ENCODE measurements at regions not wholly inside any gene's neighbourhood (a gene's known extent, or its start where the extent isn't known, plus 50 kb on each side); places are given as distances from the start of the nearest gene placed in this dataset.

DNA sequence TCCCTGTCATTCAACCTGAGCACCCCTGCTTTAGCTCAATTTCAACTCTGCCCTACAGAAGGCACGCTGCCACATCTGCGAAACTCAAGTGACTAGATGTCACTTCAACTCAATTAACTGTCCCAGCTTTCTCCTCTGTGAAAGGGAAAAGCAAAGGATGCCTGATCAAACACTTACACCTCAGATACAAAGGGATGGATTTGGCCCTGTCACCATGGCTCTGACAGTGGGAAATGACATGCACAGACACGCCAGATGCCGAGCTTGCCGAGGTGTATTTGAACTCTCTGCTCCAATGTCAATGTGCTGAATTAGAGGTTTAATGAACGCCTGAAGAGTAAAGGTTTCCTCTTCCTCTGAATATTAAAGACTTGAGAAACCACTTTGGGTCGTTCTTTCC lies 481.1 kb downstream of the CBLN2 start:
- no peak for DNase-seq

DNA sequence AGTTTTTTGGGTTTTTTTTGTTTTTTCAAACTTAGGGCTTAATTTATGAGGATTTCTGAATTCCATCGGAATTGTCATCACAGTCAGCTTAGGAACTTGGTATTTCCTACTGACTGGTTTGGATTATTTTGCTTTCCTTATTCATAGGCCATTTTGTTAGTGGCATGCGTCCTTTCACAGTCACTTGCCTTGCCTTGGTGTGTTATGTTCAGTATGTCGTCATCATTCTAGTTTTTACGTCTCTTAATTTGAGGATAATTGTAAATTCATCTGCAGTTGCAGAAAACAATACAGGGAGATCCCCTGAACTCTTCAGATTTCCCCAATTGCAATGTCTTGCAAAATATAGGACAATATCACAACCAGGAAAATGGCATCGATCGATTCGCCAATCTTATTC lies 485.3 kb downstream of the CBLN2 start:
- no peak for DNase-seq

DNA sequence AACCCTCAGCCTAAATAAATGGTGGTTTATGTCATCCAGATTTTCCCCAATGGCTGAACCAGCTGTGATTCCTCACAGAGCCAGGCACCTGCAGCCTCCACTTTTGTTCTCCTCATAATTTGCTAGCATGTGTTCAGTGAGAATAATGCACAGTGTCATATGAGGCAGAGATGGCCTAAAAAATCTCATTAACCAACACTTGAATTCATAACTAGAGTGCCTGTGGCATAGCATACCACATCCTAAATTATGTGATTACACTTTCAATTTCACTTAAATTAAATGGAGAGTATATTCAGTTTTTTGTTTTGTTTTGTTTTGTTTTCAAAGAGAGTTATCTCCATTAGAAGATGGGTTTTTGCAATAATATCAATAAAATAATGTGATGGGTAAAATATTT lies 488.0 kb downstream of the CBLN2 start:
- no peak for DNase-seq

DNA sequence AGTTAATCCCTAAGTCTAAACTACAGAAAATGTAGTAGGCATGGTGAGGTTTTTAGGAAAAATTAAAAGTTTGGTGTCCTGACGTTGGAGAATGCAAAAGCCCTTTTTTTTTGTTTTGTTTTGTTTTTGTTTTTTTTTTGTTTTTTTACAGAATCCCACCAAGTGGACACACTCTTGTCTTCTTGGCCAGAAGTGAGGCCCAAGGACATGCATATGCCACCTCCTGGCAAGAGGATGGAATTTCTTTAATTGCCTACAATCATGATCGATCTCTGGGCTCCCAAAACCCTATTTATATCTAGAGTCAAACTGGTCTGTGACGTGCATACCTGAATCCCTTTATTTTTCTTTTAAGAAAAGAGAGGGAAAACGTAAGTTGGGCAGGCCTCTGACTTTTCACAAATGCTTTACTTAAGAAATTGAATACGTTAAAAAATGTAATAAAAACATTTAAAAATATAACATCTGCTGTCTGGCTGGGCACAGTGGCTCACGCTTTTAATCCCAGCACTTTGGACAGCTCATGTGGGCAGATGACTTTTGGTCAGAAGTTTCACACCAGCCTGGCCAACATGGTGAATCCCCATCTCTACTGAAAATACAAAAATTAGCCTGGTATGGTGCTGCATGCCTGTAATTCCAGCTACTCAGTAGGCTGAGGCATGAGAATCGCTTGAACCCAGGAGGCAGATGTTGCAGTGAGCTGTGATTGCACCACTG lies 502.7 kb downstream of the CBLN2 start:
- no peak for DNase-seq

DNA sequence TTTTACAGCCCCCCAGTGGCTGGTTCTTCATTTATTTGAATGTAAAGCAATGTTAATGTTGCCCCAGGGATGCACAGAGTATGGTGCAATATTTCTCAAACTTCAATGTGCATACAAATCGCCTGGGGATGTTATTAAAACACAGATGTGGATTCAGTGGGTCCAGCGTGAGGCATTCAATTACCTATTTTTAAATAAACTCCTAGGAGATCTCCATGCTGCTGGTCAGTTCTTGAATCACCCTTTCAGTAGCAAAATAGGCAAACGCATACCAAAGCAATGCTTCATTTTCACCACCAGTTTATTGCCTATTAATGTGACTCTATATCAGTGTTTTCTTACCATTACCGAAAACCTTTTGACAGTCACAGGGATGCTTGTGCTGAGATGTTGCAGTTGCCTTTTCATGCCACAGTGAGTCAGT lies 530.7 kb downstream of the CBLN2 start:
- DNase-seq: no peak

DNA sequence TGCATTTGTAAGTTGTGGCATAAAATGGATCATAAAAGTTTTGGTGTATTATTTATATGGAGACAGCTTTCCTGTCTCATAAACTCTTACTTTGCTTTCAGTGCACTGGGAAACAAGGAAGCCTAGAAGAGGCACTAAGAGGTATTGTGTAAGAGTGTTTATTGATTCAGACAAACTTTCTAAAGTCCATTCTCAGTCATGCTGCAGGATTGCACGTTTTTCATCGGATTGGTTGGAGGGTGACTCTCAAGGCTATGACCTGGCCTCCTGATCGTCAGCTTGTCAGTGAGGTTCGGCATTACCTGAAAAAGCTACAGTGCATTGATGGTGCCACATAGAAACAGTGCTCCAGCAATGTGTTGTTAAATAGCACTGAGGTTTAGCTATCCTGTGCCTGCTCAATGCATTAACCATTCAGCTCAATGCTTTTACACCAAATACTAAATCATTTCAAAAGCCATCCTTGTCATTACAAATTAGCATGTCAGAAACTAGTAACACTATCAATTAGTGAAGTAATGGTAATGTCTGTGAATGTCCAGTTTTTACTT lies 545.5 kb downstream of the CBLN2 start:
- no peak for DNase-seq

DNA sequence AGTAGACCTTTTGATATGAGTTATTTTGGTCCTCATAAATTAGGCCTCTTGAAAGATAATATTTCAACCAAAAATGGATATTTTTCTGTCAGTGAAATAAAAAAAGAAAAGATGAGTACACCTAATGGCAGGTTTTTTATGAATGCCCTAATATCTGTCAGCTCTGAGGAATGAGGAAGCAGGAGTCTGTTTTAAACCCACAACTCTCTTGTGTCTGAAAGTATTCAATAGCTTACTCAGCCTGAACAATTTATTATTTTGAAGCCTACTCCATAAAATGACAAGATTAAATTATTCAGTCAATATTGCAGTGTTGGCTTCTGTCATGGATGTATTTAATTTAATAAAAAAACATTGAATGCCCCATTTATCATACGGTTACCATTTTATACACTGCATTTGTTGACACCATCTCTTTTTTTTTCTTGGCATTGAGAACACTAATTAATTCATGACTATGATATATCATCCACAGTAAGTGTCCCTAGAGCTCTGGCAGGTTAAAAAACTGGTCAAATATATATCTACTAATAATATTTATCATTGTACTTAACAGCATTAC lies 548.2 kb downstream of the CBLN2 start:
- DNase-seq: no peak

DNA sequence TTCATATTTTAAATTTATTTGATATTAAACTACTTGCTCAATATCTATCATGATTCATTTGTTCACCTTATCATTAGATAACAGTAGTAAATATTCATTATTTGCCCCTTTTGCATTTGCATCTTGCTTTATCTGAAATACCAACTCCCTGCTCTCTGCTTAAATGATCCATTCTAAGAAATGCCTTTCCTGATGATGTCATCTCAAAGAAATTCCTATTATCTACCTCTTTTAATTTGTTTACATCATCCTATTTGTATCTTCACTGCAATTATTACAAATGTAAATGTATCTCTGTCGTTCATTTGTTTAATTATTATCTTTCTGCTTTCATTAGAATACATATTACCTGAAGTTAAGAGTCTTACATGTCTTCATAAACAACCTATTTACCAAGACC lies 549.9 kb downstream of the CBLN2 start:
- DNase-seq: no peak

DNA sequence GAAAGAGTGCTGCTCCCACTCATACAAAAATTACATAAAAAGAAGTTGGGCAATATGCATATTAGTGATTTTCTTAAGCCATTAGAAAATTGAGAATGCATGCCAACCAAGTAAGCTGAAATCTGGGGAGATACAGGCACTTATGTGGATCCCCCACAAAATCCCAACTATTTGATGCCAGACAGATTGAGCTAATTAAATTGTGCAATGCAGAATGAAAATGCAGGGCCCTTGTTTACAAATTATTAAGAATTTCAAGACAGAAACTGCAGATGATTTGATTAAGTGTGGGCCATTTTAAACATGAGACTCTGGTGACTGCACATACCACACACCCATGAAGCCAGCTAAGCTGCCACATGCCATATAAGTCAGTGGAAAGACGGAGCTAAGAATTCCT lies 554.5 kb downstream of the CBLN2 start:
- DNase-seq: no peak

DNA sequence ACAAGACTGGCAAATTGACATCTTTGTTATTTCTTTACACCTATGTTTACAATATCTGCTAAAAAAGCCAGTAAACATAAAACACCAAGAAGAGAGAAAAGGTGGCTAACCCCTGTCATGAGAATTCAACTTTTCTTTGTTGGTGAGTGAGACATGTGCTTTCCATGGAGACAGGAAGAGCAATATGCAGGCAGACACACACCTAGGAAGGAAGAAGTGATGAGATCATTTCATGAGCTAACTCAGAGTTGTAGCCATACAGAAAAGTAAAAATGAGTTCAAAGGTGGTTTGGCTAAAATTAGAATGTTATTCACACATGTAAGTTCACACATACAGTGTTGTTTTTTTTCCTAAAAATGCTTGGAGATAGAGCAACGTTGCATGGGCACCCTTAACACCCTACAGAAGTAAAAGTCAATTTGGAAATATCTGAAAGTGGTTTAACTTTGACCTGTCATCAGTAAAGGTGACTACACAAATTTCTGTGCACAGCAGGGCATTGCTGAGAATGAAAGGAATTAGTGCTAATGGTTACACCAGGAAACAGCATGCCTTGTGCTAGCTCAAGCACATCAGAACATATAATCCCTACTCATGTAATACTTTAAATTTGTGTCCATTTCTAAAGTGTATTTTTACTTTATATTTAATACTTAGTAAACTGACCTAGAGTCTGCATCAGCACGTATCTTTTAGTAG lies 557.6 kb downstream of the CBLN2 start:
- DNase-seq: no peak

DNA sequence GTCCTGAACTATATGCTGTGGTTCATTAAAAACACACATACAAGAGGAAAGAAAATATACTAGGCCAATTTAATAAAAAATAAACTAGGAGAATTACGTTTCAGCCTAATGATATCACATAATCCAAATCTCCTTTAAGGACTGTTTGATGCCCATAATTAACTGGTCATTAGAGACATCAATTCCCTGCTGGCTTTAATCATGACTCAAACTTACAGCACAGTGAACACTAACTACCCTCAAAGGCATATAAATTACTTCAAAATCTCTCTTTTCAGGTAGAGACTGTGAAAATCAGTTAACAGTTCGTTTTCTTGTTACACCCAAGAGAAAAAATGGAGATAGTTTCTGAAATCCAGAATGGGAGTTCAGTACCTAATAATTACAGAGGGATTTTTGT lies 567.4 kb downstream of the CBLN2 start:
- DNase-seq: no peak

DNA sequence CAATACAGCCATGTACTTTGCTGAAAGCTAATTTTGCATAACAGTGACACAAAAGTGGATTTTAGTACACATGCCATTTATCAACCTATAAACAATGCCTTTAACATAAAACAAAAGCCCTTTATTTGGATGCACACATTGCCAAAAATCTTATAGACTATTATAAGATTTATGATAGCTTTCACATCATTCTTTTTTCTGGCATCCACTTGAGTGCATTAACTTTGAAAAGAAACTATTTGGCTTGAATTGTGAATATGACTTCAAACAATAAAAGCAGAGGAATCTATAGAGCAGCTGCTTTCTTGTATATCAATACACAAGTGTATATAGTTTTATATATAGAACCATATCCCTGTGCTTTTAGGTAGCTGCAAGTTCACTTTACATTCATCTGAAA lies 577.4 kb downstream of the CBLN2 start:
- DNase-seq: no peak

DNA sequence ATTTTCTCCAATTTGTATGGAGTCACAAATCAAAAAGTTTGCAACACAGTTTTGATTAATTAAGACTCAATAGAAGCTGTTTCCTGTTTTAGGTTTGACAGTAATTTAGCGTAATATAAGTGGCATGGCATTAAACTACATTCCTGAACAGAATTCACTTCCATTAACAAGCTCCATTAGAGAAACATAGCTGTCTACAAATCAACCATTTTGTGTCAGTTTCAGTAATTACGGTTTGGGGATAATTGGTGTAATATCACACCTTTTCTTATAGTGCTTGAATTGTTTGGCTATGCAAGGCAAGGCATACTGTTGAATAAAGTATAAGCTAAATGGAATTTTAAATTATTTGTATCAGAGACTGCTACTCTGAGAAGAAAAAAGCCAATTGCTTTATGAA lies 585.5 kb downstream of the CBLN2 start:
- no peak for DNase-seq

DNA sequence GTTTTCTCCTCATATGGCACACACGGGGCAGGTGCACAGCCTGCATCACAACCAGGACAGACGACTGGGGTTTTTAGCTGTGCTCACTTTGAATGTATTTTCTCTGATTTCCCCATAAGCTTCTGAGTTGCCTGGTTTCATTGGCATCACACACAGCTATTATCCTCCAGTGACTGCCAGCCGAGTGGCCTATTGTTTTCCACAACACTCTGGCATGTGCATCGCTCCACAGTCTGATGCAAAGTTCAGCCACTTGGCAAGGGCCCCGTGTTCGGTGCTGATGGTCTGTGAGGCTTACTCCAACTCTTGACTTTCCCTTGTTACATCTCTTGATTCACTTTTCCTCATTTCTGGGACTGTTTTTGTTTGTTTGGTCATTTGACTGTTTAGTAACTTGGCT lies 593.1 kb downstream of the CBLN2 start:
- DNase-seq: no peak

DNA sequence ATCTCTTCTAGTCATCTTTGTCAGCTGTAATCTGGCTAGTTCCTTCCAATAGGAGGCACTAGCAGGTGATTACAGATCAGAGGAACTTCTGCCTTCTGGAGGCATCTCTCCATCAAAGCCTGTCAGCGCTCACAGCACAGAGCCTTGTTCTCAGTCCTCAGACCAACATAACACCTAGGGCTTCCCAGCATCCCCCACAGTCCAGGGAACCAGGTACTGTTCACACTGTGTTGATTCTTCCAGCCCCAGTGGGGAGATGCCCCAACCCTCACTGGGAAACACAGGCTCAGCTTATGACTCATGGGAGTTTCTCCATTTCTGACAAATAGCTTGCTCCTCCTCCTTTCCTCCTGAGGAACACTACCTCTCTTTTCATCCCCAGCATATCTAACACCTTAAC lies 601.7 kb downstream of the CBLN2 start:
- no peak for DNase-seq

DNA sequence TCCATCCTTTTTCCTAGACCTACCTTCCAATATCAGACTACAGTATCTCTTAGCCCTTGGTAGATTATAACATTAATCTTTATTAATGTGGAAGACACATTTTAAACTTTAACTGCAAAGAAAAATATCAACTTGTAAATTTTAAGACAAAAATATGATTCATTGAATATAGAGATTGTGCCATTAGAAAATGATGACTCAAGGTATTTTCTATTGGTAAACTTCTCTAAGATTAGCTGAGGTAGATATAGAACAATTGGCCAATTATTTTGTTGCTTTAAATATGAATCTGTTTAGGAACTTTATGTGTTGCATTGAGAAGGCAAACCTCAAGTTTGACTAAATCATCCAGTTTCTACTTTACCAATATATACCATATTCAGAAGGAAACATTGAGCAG lies 604.7 kb downstream of the CBLN2 start:
- no peak for DNase-seq

DNA sequence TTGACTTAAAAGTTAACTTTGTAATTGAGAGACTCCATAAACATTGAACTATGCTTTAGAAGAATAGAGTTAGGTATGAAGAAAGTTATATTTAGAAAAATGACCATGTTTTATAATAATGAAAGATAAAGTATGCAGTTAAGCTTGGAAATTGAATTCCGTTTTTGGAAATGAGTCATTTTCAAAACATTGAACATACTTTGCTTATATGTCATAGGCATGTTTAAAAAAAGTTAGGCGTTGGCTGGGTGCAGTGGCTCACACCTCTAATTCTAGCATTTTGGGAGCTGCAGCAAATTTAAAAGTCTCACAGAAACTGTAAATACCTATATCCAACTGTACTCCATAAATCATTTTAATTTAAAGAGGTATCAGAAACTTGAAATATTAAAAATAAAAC lies 607.4 kb downstream of the CBLN2 start:
- DNase-seq: no peak

DNA sequence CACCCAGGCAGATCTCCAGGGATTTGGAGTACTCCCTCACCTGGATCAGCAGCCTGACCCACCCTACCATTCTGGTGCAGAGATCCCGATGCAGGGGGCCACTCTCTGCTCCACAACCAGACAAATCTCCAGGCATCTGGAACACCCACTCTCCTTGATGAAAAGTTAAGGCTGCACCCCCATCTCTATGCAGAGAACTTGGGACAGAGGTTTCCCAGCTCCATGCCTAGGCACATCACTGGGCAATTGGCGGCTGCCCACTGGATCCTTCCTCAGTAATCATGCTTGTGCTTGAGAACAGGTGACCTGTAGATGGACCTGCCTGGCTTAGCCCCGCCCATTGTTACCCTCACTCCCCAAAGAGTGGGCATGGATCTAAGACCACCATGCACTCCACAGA lies 624.9 kb downstream of the CBLN2 start:
- DNase-seq: no peak

DNA sequence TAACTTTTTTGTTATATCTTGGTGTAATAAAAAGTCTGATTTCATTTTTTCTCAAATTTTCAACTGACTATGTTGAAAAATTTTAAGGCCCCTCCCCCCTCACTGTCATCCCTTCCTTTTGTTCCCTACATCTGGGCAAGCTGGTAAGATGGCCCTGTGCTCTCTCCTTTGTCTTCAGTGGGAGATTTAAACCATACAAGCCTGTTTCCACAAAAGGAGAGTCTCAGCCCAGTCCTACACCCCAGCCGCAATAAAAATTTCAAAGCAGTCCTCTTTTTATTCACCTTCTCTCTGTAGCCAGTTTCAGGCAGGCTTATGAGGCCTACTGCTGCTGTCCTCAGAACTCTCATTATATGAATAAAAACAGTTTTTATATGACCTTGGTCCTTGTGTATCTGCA lies 630.5 kb downstream of the CBLN2 start:
- DNase-seq: no peak

DNA sequence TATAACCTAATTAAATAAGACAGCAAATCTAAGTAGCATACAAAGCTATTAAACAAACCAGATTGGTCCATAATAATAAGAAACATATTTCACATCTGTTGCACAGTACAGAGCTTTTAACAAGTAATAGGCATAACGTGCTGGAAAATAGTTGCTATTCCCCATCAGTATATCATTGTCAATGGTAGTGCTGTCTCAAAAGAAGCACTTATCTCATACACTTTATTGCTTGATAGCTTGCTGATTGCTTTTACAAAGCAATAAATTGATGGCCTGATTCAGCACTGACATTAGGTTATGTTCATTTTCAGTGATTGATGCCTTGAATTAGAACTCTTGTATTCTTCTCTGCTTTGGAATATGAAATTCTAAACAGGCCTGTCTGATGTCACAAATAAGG lies 641.7 kb downstream of the CBLN2 start:
- DNase-seq: no peak

DNA sequence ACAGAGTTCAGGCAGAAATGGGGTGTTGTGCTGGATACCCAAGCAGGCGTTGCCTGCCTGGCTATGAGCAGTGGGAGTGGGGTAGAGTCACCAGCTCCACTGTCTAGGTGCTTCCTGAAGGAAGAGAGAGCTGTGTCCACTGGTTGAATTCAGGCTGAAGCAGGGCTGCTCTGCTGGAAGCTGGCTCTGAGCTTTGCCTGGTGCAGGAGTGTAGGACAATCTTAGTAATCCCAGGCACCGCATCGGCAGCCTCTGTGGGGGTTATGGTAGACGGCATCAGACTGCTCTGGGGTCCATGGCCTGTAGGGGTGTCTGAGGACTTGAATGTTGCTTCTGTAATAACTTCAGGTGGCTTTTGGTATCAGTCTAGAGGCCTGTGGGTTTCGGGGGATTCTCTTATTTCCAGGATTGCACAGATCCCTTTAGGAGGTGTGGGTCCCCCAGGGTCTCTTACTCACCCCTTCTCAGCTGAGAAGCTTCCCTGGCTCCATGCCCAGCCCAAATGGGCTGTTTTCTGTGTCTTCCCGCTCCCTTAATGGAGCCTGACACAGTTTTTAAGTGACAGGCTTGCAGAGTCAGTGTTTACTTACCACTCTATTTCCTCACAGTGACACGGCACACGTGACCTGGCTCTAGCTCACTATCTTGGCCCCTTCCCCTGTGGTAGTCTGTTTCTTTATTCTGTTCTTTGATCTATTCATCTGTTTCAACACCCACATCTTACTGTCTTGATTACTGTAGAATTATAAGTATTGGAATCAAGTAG lies 644.3 kb downstream of the CBLN2 start:
- DNase-seq: no peak

DNA sequence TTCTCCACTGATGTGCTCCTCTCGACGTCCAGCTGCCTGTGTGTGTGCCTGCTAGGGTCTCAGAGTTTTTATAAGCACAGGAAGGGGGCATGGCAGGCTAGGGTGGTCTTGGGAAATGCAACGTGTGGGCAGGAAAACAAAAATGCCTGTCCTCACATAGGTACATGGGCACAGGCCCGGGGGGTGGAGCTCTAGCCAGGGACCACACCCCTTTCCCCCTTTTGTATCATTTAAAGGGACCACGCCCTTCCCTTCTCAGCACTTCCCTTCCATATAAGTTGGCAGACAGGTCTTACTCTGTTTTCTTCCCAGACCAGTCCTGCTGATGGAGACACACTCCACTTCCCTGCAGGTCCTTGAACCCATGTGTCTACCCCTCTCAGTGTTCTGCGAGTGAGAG lies 645.0 kb downstream of the CBLN2 start:
- DNase-seq: no peak

DNA sequence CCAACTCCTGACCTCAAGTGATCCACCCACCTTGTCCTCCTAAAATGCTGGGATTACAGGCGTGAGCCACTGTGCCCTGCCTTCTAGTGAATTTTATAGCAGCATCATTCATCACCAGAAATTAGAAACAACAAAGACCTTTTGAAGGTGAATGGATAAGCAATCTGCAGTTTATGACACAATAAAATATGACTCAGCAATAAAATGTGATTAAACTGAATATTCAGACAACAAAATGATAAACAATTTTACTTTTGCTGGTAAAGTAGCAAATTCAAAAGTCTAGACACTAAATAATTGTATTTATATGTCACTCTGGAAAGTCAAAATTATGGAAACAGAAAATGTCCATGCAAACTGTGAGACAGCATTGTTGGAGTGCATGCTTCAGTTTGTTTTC lies 656.6 kb downstream of the CBLN2 start:
- DNase-seq: no peak

DNA sequence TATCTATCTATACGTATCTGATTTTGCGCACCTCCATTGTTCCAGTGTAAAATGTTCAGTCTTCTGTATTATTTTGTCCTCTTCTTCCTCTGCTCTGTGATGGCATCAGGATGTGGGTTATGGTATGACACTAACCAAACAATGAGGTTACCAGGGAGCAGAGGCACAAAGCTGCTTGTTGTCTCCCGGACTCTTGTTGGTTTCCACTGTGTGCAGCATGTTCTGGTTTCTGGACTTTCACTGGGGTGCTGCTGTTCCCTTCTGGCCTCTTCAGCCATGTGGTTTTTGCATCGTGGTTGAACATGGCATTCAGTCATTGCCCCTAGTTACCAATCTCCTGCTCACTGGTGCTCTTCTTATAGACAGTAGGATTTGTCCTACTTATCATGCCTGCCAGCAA lies 665.9 kb downstream of the CBLN2 start:
- no peak for DNase-seq
